Fibroblast of skin of back (primary cell): ENCODE measurements at regions not wholly inside any gene's neighbourhood (a gene's known extent, or its start where the extent isn't known, plus 50 kb on each side); places are given as distances from the start of the nearest gene placed in this dataset.
"Not testable (repeated sequence)": the region's sequence is repeated elsewhere in the genome, so short reads cannot be mapped to it uniquely, and the experiment has no call there.

Experiments
- DNase-seq: peaks from one replicate; pipeline ENCODE4 v3.0.0-alpha.2; 2013

DNA sequence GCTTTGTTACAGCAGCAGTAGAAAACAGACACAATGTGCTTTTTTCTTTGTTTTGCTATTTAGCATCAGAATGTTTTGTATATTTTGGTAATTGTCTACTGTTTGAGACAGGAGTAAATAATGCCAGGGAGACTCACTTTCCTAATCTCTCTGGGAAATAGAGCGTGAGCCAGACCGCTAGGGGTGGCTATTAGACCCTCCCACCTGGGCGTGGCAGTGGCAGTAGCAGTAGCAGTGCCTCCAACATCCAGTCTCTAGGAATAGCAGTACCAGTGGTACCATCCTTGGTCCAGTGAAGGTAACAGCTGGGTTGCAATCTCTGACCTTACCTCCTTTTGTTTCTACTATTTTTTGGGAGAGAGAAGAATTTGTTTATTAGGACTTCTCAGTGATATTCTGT lies 165.7 kb upstream of the MAGI2 start:
- no peak for DNase-seq

DNA sequence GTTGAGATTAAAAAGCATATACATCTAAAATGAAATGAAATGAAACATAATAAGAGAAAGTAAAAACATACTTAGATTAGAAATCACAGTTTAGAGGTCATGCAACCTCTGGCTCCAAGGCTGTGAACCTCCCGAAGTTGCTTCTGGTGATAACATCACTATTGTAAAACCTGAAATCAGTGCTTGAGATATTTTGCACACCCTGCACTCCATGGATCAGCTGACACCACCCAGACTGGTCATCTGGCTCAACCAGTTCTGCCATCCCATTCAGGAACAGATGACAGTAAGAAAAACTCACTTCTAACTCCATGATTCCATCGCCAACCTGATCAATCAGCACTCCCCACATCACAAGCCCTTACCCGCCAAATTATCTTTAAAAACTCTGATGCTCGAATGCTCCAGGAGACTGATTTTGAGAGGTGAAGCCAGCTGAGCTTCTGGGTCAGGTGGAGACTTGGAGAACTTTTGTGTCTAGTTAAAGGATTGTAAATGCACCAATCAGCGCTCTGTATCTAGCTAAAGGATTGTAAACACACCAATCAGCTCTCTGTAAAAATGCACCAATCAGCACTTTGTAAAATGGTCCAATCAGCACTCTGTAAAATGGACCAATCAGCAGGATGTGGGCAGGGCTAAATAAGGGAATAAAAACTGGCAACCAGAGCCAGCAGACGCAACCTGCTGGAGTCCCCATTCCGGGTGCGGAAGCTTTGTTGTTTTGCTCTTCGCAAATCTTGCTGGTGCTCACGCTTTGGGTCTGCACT lies 162.6 kb upstream of the MAGI2 start:
- no peak for DNase-seq

- DNase-seq = no peak
Measured at GRCh38 chr7:79615466-79615865, 162.0 kb upstream of the MAGI2 start.

GRCh38 chr7:79612903-79613302 lies 159.4 kb upstream of the MAGI2 start:
- no peak for DNase-seq

GRCh38 chr7:79612022-79612421 lies 158.6 kb upstream of the MAGI2 start:
- DNase-seq = no peak

GRCh38 chr7:79610748-79611304 lies 157.4 kb upstream of the MAGI2 start:
- DNase-seq = no peak

DNA sequence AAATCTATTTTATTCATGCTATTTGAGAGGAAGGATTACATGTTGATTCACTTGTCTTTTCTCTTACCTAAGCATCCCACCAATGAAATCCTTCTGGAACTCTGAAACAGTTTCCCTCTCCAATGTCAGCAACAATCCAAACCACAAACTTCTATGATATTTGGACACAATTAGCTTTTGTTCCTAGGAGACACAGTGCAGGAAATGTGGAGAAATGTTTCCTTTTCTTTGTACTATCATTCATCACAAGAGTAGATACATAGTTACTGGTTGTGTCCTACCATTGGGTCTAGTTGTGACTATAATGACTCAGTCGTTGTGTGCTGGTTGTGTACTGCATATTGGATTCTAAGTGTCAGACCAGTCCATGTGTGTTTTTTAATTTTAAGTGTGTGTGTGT lies 156.8 kb upstream of the MAGI2 start:
- peak; percentile 2 for DNase-seq

GRCh38 chr7:79608005-79608404 lies 154.5 kb upstream of the MAGI2 start:
- DNase-seq = no peak

GRCh38 chr7:79604841-79605240 lies 151.4 kb upstream of the MAGI2 start:
- no peak for DNase-seq

DNA sequence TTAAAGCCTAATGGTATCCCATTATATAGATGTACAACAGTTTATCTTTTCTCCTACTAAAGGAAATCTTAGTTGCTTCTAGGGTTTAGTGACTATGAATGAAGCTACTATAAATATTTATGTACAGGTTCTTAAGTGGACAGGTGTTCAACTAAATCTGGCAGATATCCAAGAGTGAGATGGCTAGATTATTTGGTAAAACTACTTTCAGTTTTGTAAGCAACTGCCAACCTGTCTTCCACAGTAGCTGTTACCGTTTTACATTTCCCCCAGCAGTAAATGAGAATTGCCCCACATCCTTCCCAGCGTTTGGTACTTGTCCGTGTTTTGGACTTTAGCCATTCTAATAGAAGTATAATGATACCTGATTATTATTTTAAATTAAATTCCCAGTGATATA lies 144.9 kb upstream of the MAGI2 start:
- DNase-seq = no peak

DNA sequence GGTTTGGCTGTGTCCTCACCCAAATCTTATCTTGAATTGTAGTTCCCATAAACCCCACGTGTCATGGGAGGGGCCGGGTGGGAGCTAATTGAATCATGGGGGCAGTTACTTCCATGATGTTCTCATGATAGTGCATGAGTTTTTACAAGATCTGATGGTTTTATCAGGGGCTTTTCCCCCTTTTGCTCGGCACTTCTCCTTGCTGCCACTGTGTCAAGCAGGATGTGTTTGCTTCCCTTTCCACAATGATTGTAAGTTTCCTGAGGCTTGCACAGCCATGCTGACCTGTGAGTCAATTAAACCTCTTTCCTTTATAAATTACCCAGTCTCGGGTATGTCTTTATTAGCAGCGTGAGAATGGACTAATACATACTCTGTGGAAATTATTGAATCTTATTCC lies 141.2 kb upstream of the MAGI2 start:
- DNase-seq = not testable (repeated sequence)

DNA sequence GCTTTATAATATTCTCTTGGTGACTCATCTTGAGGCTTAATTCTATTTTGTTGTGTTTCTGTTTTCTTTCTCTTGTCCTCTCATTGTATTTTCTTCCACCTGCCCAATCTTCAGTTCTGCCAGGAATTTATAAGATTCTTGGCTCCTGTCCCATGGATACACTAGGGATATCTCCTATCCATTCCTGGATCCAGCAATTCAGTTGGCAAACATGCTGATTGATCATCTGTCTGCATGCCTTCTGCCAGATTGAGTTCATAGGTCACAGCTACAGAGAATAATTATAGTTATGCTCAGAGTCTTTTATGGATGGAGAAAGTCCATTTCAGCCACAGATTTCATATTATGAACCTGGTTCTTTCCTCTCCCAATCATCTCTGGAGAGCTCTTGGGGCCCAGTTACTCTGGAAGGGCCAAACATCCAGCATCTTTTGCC lies 140.4 kb upstream of the MAGI2 start:
- no peak for DNase-seq

- no peak for DNase-seq
Measured at GRCh38 chr7:79590916-79591623, 137.6 kb upstream of the MAGI2 start.

DNA sequence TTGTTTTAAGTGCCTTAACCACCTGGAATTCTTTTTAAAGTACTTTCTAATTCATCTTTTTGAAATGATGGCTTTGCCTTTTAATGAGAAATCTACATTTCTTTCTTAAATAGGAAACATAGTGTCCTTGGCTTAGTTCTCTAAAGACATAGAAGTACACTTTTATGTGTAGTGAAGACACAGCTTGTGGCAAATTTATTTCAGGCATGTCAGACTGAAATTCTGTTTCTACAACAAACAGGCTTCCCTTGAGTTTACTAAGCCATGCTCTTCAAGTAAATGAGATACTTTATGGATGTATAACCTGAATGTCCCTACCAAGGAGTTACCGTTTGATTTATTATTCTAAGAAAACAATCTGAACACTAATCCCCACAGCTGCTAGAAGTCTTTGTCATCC lies 136.9 kb upstream of the MAGI2 start:
- no peak for DNase-seq

DNA sequence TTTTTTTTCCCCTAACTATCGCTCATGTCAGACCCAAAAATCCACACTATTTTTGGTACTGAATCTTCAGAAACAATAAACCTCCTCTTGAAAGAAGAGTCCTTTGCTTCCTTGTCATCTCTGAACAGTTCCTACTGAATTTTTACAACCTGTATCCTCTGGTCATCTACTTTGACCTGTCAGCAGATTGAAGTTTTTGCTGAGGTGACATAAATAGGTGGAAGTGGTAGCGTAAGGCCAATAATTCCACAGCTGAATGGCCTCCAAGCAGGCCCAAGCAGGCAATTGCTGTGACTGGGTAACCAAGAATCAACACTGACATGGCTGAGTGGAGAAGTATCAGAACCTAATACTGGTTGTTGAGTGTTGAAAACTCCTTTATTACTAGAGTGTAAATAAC lies 117.4 kb upstream of the MAGI2 start:
- DNase-seq = no peak

- DNase-seq = no peak
Measured at GRCh38 chr7:79563821-79564522, 110.5 kb upstream of the MAGI2 start.

GRCh38 chr7:79555571-79555970 lies 102.1 kb upstream of the MAGI2 start:
- DNase-seq = no peak

GRCh38 chr7:79553811-79554555 lies 100.5 kb upstream of the MAGI2 start:
- peak; percentile 14 for DNase-seq

GRCh38 chr7:79552463-79552862 lies 99.0 kb upstream of the MAGI2 start:
- no peak for DNase-seq

- no peak for DNase-seq
Measured at GRCh38 chr7:79548727-79549126, 95.3 kb upstream of the MAGI2 start.

- no peak for DNase-seq
Measured at GRCh38 chr7:79547132-79547531, 93.7 kb upstream of the MAGI2 start.

- DNase-seq = no peak
Measured at GRCh38 chr7:79540592-79540991, 87.1 kb upstream of the MAGI2 start.

DNA sequence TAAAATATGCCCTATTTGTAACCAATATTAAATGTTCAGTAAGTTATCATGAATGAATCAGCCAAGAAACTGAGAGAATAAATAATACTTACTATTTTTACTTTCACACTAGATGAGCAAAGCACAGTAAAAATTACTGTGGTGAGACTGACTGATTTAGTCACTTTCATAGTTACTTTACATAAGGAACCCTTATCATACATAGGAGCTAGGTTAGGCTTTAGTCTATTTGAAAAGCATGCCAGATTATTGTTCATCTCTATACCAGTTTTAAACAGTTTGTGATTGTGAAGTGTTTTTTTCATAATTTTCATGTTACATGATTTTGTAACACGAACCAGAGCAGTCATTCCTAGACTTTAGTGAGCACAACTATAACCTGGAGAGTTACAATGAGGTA lies 80.7 kb upstream of the MAGI2 start:
- DNase-seq = no peak
